ENCODE measurements at regions not wholly inside any gene's neighbourhood (a gene's known extent, or its start where the extent isn't known, plus 50 kb on each side); places are given as distances from the start of the nearest gene placed in this dataset.

GRCh38 chr21:14740692-14741091, 194.6 kb upstream of the SAMSN1 start:
- TF ChIP-seq, protein P1, sequence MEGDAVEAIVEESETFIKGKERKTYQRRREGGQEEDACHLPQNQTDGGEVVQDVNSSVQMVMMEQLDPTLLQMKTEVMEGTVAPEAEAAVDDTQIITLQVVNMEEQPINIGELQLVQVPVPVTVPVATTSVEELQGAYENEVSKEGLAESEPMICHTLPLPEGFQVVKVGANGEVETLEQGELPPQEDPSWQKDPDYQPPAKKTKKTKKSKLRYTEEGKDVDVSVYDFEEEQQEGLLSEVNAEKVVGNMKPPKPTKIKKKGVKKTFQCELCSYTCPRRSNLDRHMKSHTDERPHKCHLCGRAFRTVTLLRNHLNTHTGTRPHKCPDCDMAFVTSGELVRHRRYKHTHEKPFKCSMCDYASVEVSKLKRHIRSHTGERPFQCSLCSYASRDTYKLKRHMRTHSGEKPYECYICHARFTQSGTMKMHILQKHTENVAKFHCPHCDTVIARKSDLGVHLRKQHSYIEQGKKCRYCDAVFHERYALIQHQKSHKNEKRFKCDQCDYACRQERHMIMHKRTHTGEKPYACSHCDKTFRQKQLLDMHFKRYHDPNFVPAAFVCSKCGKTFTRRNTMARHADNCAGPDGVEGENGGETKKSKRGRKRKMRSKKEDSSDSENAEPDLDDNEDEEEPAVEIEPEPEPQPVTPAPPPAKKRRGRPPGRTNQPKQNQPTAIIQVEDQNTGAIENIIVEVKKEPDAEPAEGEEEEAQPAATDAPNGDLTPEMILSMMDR (IDR thresholded peaks at IDR 0.05), result no peak
- no peak for TF ChIP-seq EZH2 (IDR thresholded peaks at IDR 0.05)
